HG03439 (cell line): ENCODE measurements at regions not wholly inside any gene's neighbourhood (a gene's known extent, or its start where the extent isn't known, plus 50 kb on each side); places are given as distances from the start of the nearest gene placed in this dataset.
"Not testable (repeated sequence)": the region's sequence is repeated elsewhere in the genome, so short reads cannot be mapped to it uniquely, and the experiment has no call there.

Source experiments
- ATAC-seq: cut with Tn5 transposase; IDR thresholded peaks from one replicate; pipeline ENCODE4 v1.9.1; 2021; ENCODE audit warnings: mild to moderate bottlenecking, moderate library complexity; ENCODE audit not compliant: unreplicated experiment

DNA sequence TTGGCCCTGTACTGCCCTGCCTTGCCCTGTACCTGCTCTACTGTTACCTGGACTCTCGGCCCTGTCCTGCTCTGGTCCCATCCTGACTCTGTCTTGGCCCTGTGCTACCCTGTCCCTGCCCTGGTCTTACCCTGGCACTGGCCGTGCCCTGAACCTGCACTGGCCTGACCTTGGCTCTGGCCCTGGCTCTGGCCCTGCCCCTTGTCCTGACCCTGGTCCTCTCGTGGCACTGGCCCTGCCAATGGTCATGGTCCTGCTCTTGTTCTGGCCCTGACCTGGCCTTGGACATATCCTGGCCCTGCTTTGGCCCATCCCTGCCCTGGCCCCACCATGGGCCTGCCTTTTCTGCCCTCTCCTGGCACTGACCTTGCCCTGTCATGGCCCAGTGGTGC, 251.3 kb downstream of the TP53TG3F start:
- not testable (repeated sequence) for ATAC-seq

DNA sequence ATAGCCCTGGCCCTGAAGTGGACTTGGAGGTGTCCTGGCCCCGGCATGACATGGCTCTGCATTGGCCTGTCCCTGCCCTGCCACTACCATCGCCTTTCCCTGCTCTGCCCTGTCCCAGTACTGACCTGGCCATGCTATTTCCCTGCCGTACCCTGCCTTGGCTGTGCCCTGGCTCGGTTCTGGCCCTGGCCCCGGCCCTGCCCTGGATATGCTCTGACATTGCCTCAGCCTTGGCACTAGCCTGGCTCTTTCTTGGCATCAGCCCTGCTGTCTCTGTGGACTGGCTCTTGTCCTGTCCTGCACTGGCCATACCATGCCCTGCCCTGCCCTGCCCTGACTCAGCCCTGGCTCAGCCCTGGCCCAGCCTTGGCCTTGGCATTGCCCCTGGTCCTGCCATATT, 252.2 kb downstream of the TP53TG3F start:
- ATAC-seq = not testable (repeated sequence)

DNA sequence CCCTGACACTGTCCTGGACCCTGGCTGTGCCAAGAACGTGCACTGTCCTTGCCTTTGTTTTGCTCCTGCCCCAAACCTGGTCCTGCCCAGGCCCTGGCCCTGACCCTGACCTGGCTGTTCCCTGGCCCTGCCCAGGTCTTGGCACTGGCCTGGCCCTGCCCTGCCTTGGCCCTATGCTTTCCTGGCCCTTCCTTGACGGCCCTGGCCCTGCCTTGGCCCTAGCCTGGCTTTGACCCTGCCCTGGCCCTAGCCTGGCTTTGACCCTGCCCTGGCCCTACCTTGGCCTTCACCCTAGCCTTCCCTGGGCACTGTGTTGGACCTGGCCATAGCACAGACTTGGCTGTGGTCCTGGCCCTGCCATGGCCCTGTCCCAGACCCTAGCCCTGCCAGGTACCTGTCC, 252.9 kb downstream of the TP53TG3F start:
- ATAC-seq = not testable (repeated sequence)

DNA sequence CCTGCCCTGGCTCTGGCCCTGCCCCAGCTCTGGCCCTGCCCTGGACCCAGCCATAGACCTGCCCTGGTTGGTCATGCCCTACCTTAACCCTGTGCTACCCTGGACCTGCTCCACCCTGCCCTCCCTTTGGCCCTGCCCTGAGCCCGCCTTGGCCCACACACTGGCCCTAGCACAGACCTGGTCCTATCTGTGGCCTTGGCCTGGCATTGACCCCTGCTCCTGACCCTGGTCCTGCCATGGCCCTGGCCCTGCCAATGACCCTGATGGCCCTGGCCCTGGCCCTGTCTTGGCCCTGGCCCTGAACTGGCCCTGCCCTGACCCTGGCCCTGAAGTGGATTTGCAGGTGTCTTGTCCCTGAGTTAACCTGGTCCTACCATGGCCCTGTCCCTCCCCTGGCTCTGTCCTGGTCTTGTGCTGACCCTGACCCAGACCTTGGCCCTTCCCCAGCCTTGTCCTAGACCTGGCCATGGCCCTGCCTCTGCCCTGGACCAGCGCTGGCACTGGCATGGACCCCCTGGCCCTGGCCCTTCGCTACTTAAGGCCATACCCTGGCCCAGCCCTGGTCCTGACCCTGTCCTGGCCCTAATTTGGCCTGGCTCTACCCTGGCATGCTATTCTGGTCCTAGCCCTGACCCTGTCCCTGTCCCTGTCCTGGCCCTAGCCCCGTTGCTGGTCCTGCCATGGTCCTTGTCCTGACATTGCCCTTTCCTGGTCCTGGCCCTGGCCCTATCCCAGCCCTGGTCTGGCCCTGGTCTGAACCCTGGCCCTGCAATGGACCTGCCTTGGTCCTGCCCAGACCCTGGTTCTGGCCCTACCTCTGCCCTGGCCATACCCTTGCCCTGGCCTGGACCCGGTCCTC, 253.7 kb downstream of the TP53TG3F start:
- ATAC-seq = not testable (repeated sequence)

DNA sequence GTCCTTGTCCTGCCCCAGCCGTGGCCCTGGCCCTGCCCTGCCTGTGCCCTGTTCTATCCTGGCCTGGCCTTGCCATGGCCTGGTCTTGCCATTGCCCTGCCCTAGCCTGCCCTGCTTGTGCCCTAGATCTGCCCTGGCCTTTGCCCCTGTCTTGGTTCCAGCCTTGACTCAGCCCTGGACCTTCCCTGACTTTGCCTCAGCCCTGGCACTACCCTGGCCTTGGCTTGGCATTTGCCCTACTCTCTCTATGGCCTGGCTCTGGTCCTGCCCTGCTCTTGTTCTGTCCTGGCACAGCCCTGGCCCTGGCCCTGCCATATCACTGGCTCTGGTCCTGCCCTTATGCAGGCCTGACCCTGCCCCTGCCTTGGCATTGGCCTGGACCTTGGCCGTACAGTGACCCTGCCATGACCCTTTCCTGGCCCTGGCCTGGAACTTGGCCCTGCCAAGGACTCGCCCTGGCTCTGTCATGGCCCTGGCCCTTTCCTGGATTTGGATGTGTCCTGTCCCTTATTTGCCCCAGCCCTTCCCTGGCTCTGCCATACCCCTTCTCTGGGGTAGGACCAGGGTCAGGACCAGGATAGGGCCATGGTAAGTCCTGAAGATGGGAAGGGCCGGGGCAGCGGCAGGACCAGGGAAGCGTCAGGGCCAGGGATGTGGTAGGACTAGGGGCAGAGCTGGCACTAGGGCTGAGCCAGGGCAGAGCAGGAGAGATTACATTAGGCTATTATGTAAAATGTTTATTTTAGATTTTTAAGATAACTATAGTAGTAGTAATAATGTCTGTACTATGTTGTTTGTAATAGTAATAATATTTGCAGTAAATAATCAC, 254.5 kb downstream of the TP53TG3F start:
- not testable (repeated sequence) for ATAC-seq

GRCh38 chr16:33731167-33731566, 271.8 kb downstream of the TP53TG3F start:
- not testable (repeated sequence) for ATAC-seq

- ATAC-seq = not testable (repeated sequence)
These were observed 275.2 kb downstream of the TP53TG3F start for GRCh38 chr16:33734650-33735049.

DNA sequence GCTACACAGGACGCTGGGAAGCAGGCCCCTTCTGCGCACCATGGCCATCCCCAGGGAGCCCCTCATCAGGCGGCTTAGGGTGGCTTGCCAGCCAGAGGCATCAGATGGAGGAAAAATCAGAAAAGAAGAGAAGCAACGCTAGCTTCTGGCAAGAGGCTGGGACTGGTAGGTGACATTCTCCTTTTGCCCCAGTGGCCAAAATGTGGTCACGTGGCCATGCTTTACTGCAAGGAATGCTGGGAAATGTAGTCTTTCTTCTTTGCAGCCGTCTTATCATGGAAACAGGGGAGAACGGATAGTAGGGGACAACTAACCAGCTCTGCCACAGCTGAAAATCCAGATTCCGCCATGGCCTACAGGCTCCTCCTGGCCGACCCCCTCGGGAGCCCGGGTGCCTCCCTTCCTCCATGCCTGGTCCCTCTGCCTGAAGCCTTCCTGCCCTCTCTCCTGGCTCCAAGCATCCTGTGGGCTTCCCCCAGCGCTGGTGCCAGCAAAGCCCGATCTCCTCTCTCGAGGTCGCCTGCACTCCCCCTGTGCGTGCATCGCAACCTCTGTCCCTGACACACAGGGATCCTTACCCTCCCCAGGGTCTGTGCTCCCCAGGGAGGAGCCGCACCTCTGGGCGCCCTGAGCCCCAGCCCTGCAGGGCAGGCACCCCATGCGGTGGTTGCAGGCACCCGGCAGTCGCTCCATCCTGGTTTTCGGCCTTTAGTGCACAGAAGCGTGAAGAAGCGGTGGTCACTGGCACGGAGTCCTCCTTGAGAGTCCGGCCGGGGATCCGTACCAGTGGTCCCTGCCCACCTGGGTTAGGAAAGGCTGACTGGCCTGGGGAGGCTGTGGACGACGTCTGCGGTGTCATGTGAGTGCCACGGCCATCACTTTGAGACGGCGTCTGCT, 307.7 kb downstream of the TP53TG3F start:
- not testable (repeated sequence) for ATAC-seq

DNA sequence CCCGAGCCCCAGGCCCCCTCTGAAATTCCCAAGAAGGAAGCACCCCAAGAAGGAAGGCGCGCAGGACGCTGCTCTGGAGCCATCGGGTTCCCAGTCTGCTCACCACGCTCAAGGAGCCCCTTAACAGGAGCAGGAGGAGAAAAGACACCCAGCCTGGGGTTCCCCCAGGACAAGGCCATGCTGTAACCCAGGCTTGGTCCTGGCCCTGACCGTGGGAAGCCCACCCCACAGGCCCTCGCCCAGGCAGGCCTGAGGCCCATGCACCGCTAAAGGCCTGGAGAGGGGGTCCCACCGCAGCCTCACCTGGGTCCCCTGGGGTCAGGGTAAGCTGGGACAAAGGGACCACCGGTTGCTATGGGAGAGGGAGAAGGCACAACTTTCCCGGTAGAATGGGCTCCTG, 309.3 kb downstream of the TP53TG3F start:
- ATAC-seq = not testable (repeated sequence)

- ATAC-seq = not testable (repeated sequence)
These were observed 309.9 kb downstream of the TP53TG3F start for GRCh38 chr16:33769180-33769846.

- ATAC-seq = not testable (repeated sequence)
These were observed 311.1 kb downstream of the TP53TG3F start for GRCh38 chr16:33770478-33770877.

- not testable (repeated sequence) for ATAC-seq
These were observed 311.8 kb downstream of the TP53TG3F start for GRCh38 chr16:33771211-33771610.

DNA sequence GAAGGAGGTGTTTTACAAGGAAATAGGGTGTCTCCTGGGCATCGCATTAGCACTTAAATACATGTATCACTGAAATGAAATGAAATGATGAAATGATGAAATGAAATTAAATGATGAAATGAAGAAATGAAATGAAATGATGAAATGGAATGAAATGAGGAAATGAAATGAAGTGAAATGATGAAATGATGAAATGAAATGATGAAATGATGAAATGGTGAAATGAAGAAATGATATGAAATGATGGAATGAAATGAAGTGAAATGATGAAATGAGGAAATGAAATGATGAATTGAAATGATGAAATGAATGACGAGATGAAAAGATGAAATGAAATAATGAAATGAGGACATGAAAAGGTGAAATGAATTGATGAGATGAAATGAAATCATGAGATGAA, 314.6 kb downstream of the TP53TG3F start:
- not testable (repeated sequence) for ATAC-seq

DNA sequence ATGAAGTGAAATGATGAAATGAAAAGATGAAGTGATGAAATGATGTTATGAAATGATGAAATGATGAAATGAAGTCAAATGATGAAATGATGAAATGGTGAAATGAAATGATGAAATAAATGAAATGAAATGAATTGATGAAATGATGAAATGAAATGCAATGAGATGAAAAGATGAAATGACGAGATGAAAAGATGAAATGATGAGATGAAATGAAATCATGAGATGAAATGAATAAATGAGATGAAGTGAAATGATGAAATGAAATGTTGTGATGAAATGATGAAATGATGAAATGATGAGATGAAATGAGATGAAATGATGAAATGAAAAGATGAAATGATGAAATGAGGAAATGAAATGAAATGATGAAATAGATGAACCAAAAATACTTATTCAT, 315.3 kb downstream of the TP53TG3F start:
- not testable (repeated sequence) for ATAC-seq

GRCh38 chr16:33816328-33816944, 357.0 kb downstream of the TP53TG3F start:
- not testable (repeated sequence) for ATAC-seq

DNA sequence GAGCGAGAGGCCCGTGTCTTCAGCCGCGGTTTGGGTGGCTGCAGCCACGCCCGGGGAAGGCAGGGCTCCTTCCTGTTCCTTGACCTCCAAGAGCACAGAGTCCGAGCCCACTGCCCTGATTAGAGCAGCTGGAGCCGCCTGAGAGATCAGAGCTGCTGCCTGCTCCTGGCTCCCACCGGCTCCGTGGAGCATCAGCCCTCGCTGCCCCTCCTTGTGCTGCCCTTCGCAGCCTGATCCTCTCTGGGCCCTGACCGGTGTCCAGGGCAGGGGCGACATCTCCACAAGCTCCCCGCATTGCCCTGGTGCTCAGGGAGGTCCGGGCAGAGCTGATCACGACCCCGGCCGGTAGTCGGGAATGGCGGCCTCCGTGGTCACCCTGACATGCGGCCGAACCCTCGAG, 365.3 kb downstream of the TP53TG3F start:
- ATAC-seq = not testable (repeated sequence)

DNA sequence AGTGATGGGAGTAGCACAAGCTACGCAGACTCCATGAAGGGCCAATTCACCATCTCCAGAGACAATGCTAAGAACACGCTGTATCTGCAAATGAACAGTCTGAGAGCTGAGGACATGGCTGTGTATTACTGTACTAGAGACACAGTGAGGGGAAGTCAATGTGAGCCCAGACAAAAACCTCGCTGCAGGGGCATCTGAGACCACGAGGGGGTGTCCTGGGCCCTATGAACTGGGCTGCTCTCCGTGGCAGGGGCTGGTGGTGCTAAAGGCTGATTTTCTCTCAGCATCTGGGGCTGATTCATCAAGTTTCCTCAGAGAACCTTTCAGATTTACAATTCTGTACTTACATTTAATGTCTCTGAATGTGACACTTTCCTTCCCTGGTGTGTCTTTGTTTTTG, 368.1 kb downstream of the TP53TG3F start:
- ATAC-seq = not testable (repeated sequence)

DNA sequence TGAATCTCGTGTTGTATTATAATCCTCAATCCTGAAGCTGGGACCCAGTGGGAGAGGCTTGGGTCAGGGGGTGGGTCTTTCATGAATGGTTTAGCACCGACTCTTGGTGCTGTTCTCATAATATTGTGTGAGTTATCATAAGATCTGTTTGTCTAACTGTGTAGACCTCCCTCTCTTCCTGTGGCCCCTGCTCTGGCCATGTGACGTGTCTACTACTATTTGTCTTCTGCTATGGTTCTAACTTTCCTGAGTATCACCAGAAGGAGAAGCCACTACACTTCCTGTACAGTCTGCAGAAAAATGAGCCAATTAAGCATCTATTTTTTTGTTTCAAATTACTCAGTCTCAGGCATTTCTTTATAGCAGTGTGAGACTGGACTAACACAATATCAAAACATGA, 379.7 kb downstream of the TP53TG3F start:
- ATAC-seq = not testable (repeated sequence)

- ATAC-seq = not testable (repeated sequence)
These were observed 385.1 kb downstream of the TP53TG3F start for GRCh38 chr16:33844533-33844932.
